Glutamatergic neuron (in vitro differentiated cells): ENCODE measurements at regions not wholly inside any gene's neighbourhood (a gene's known extent, or its start where the extent isn't known, plus 50 kb on each side); places are given as distances from the start of the nearest gene placed in this dataset.

Experiments used
- DNase-seq: peaks from one replicate; pipeline ENCODE4 v3.0.0; 2022
- H3K27ac Mint-ChIP-seq: one replicate; pipeline ENCODE4 v1.8.0; 2020; ENCODE audit warnings: mild to moderate bottlenecking, mixed read lengths, inconsistent platforms; ENCODE audit not compliant: unreplicated experiment
- H3K27me3 Mint-ChIP-seq: one replicate; pipeline ENCODE4 v1.8.0; 2020; ENCODE audit warnings: mild to moderate bottlenecking, moderate library complexity, mixed read lengths, inconsistent platforms; ENCODE audit not compliant: unreplicated experiment
- H3K36me3 Mint-ChIP-seq: one replicate; pipeline ENCODE4 v1.8.0; 2020; ENCODE audit warnings: mild to moderate bottlenecking, mixed read lengths, inconsistent platforms; ENCODE audit not compliant: unreplicated experiment
- H3K4me1 Mint-ChIP-seq: one replicate; pipeline ENCODE4 v1.8.0; 2020; ENCODE audit warnings: mild to moderate bottlenecking, low read depth, mixed read lengths, inconsistent platforms; ENCODE audit not compliant: unreplicated experiment
- H3K4me3 Mint-ChIP-seq: one replicate; pipeline ENCODE4 v1.8.0; 2020; ENCODE audit warnings: mild to moderate bottlenecking, mixed read lengths, inconsistent platforms; ENCODE audit not compliant: unreplicated experiment
- H3K9me3 Mint-ChIP-seq: one replicate; pipeline ENCODE4 v1.8.0; 2020; ENCODE audit warnings: mild to moderate bottlenecking, moderate library complexity, mixed read lengths, inconsistent platforms; ENCODE audit not compliant: unreplicated experiment
- CTCF ChIP-seq: fragments of 200-600 bp; sonication (generic); IDR thresholded peaks from one replicate; pipeline ENCODE4 v1.5.0; 2021; ENCODE audit not compliant: partially characterized antibody, unreplicated experiment

GRCh38 chr13:63005625-63006024 lies 1590.0 kb upstream of the PCDH20 start:
- H3K36me3 Mint-ChIP-seq = peaks cover 15% of the 10 kb centered on the region
- H3K27me3 Mint-ChIP-seq = no peaks in the 10 kb centered on the region
- DNase-seq = no peak
- peaks cover 7% of the 10 kb centered on the region for H3K9me3 Mint-ChIP-seq
- H3K4me1 Mint-ChIP-seq = no peaks in the 10 kb centered on the region
- no peak overlapping the region for H3K4me3 Mint-ChIP-seq
- no peak overlapping the region for H3K27ac Mint-ChIP-seq
- no peak for TF ChIP-seq CTCF

DNA sequence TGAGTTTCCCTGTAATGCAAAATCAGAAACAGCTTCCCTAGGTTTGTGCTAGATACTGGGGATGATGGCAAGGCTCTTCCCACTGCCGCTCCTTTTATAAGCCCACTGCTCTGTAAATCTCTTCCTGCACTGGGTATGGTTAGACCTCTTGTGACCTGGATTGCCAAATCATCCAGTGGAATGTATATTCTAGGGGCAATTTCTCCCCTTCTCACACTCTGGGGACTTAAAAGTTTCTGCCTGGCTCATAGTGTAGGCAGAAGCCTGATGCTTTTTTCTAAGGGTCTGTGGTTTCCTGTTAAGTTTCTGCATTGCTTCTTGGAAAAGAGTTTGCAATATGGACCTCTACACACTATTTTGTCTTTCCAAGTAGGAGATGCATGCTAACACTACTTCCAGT lies 1582.0 kb upstream of the PCDH20 start:
- no peaks in the 10 kb centered on the region for H3K9me3 Mint-ChIP-seq
- TF ChIP-seq CTCF = no peak
- no peaks in the 10 kb centered on the region for H3K4me1 Mint-ChIP-seq
- no peak overlapping the region for H3K4me3 Mint-ChIP-seq
- no peak overlapping the region for H3K27ac Mint-ChIP-seq
- H3K36me3 Mint-ChIP-seq = no peaks in the 10 kb centered on the region
- no peak for DNase-seq
- H3K27me3 Mint-ChIP-seq = no peaks in the 10 kb centered on the region

GRCh38 chr13:62997038-62997599 lies 1581.5 kb upstream of the PCDH20 start:
- Mint-ChIP-seq H3K36me3 (no peaks in the 10 kb centered on the region), H3K27me3 (no peaks in the 10 kb centered on the region), H3K9me3 (no peaks in the 10 kb centered on the region), H3K4me1 (no peaks in the 10 kb centered on the region), H3K27ac (no peak overlapping the region), H3K4me3 (no peak overlapping the region)
- no peak for DNase-seq
- no peak for TF ChIP-seq CTCF

GRCh38 chr13:62973804-62974203 lies 1558.2 kb upstream of the PCDH20 start:
- H3K36me3 Mint-ChIP-seq = peaks cover 6% of the 10 kb centered on the region
- H3K27me3 Mint-ChIP-seq = no peaks in the 10 kb centered on the region
- no peak overlapping the region for H3K27ac Mint-ChIP-seq
- H3K4me3 Mint-ChIP-seq = no peak overlapping the region
- no peaks in the 10 kb centered on the region for H3K9me3 Mint-ChIP-seq
- H3K4me1 Mint-ChIP-seq = no peaks in the 10 kb centered on the region
- TF ChIP-seq CTCF = no peak
- DNase-seq = no peak

DNA sequence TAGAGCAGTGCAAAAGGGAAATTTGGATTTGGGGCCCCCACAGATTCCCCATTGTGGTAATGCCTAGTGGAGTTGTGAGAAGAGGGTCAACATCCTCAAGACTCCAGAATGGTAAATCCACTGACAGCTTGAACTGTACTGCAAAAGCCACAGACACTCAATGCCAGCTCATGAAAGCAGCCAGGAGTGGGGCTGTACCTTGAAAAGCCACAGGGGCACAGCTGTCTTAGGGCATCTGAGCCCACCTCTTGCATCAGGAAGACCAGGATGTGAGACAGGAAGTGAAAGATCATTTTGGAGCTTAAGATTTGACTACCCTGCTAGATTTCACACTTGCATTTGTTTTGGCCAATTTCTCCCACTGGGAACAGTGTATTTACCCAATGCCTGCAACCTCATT lies 1548.9 kb upstream of the PCDH20 start:
- DNase-seq = no peak
- H3K9me3 Mint-ChIP-seq = peaks cover 2% of the 10 kb centered on the region
- peaks cover 5% of the 10 kb centered on the region for H3K36me3 Mint-ChIP-seq
- H3K4me3 Mint-ChIP-seq = no peak overlapping the region
- H3K27ac Mint-ChIP-seq = no peak overlapping the region
- no peaks in the 10 kb centered on the region for H3K4me1 Mint-ChIP-seq
- H3K27me3 Mint-ChIP-seq = peaks cover 2% of the 10 kb centered on the region
- TF ChIP-seq CTCF = no peak
